ENCODE measurements at regions not wholly inside any gene's neighbourhood (a gene's known extent, or its start where the extent isn't known, plus 50 kb on each side); places are given as distances from the start of the nearest gene placed in this dataset.
"Not testable (repeated sequence)": the region's sequence is repeated elsewhere in the genome, so short reads cannot be mapped to it uniquely, and the experiment has no call there.

- DNase-seq (ENCODE audit: low spot score), result no peak
These were observed 245.6 kb downstream of the BLID start for GRCh38 chr11:121870206-121871045.

GRCh38 chr11:121869478-121869877, 246.5 kb downstream of the BLID start:
- DNase-seq (ENCODE audit: low spot score), result no peak

GRCh38 chr11:121866754-121867153, 249.3 kb downstream of the BLID start:
- no peak for DNase-seq (ENCODE audit: low spot score)

GRCh38 chr11:121864660-121865059, 251.4 kb downstream of the BLID start:
- DNase-seq (ENCODE audit: low spot score), result no peak

GRCh38 chr11:121863126-121863525, 252.9 kb downstream of the BLID start:
- no peak for DNase-seq (ENCODE audit: low spot score)

GRCh38 chr11:121855138-121855537, 260.9 kb downstream of the BLID start:
- not testable (repeated sequence) for DNase-seq (ENCODE audit: low spot score)

- peak; percentile 16 for DNase-seq (ENCODE audit: low spot score)
These were observed 272.0 kb downstream of the BLID start for GRCh38 chr11:121844016-121844415.

GRCh38 chr11:121842192-121842585, 273.8 kb downstream of the BLID start:
- DNase-seq (ENCODE audit: low spot score), result no peak

- no peak for DNase-seq (ENCODE audit: low spot score)
These were observed 274.4 kb downstream of the BLID start for GRCh38 chr11:121841487-121842191.

GRCh38 chr11:121839781-121840180, 276.2 kb downstream of the BLID start:
- no peak for DNase-seq (ENCODE audit: low spot score)

- no peak for DNase-seq (ENCODE audit: low spot score)
These were observed 277.4 kb downstream of the BLID start for GRCh38 chr11:121838571-121838970.

- no peak for DNase-seq (ENCODE audit: low spot score)
These were observed 282.0 kb downstream of the BLID start for GRCh38 chr11:121833970-121834369.

- DNase-seq (ENCODE audit: low spot score), result no peak
These were observed 286.8 kb downstream of the BLID start for GRCh38 chr11:121829159-121829643.

GRCh38 chr11:121814962-121815361, 301.1 kb downstream of the BLID start:
- DNase-seq (ENCODE audit: low spot score), result no peak

- DNase-seq (ENCODE audit: low spot score), result no peak
These were observed 301.7 kb downstream of the BLID start for GRCh38 chr11:121814296-121814695.

GRCh38 chr11:121810291-121810690, 305.7 kb downstream of the BLID start:
- no peak for DNase-seq (ENCODE audit: low spot score)

GRCh38 chr11:121808096-121808495, 307.9 kb downstream of the BLID start:
- no peak for DNase-seq (ENCODE audit: low spot score)

GRCh38 chr11:121807051-121807450, 309.0 kb downstream of the BLID start:
- no peak for DNase-seq (ENCODE audit: low spot score)

- DNase-seq (ENCODE audit: low spot score), result no peak
These were observed 313.5 kb downstream of the BLID start for GRCh38 chr11:121802542-121802941.

GRCh38 chr11:121801781-121802180, 314.2 kb downstream of the BLID start:
- no peak for DNase-seq (ENCODE audit: low spot score)

GRCh38 chr11:121801394-121801748, 314.6 kb downstream of the BLID start:
- no peak for DNase-seq (ENCODE audit: low spot score)

- DNase-seq (ENCODE audit: low spot score), result no peak
These were observed 315.2 kb downstream of the BLID start for GRCh38 chr11:121800731-121801393.

Data from HT-29 (cell line).